Lower leg skin (tissue), 4 donors: ENCODE measurements at regions not wholly inside any gene's neighbourhood (a gene's known extent, or its start where the extent isn't known, plus 50 kb on each side); places are given as distances from the start of the nearest gene placed in this dataset.

ENCODE experiments used
- DNase-seq, 2 donors: peaks; one replicate each; pipeline ENCODE4 v3.0.0-alpha.2; 2019; ENCODE audit warnings: low spot score in 2 of 2
- H3K4me3 ChIP-seq: fragments of 200-600 bp; sonication (generic); 2 replicates; pipeline ENCODE4 v1.5.1; 2017; ENCODE audit warnings: mild to moderate bottlenecking, low read depth; ENCODE audit not compliant: poor library complexity, severe bottlenecking
- POLR2A ChIP-seq, 2 donors: fragments of 450-650 bp; IDR thresholded peaks; one replicate each; pipeline ENCODE4 v1.6.1; 2016 to 2017; ENCODE audit warnings: antibody characterized with exemption in 2 of 2, mild to moderate bottlenecking in 1 of 2, moderate library complexity in 1 of 2
- WGBS, 2 donors: methylation state at CpG; one replicate each; pipeline ENCODE4 v1.1.5; 2018; 5-methylcytosine and 5-hydroxymethylcytosine counted together
- intact Hi-C: fragments of 100-400 bp; cut with DNase I; formaldehyde crosslinking; loops from one replicate; pipeline ENCODE4 v1.15.0; 2023; ENCODE audit warnings: low total_unique reads
- TF ChIP-seq, protein P1 (sequence below), 3 donors: fragments of 450-650 bp; IDR thresholded peaks; one replicate each; pipeline ENCODE4 v1.5.1; 2016; ENCODE audit warnings: antibody characterized with exemption in 3 of 3, mild to moderate bottlenecking in 3 of 3, moderate library complexity in 2 of 3

- no peak for DNase-seq
- intact Hi-C loops: no loop called here
- TF ChIP-seq POLR2A (IDR thresholded peaks at IDR 0.05): no peak
- TF ChIP-seq, protein P1, sequence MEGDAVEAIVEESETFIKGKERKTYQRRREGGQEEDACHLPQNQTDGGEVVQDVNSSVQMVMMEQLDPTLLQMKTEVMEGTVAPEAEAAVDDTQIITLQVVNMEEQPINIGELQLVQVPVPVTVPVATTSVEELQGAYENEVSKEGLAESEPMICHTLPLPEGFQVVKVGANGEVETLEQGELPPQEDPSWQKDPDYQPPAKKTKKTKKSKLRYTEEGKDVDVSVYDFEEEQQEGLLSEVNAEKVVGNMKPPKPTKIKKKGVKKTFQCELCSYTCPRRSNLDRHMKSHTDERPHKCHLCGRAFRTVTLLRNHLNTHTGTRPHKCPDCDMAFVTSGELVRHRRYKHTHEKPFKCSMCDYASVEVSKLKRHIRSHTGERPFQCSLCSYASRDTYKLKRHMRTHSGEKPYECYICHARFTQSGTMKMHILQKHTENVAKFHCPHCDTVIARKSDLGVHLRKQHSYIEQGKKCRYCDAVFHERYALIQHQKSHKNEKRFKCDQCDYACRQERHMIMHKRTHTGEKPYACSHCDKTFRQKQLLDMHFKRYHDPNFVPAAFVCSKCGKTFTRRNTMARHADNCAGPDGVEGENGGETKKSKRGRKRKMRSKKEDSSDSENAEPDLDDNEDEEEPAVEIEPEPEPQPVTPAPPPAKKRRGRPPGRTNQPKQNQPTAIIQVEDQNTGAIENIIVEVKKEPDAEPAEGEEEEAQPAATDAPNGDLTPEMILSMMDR (IDR thresholded peaks at IDR 0.05): no peak
- no peak overlapping the region for H3K4me3 ChIP-seq
Measured at GRCh38 chr1:191085121-191085520, 607.5 kb upstream of the BRINP3 start.

GRCh38 chr1:191086910-191087309, 609.2 kb upstream of the BRINP3 start:
- DNase-seq: no peak
- 49 to 51% methylated on average over 2 of the region's 2 CpGs for WGBS, 2 donors
- TF ChIP-seq, protein P1 (IDR thresholded peaks at IDR 0.05): no peak
- no peak for TF ChIP-seq POLR2A (IDR thresholded peaks at IDR 0.05)
- intact Hi-C loops: no loop called here
- H3K4me3 ChIP-seq: no peak overlapping the region

DNA sequence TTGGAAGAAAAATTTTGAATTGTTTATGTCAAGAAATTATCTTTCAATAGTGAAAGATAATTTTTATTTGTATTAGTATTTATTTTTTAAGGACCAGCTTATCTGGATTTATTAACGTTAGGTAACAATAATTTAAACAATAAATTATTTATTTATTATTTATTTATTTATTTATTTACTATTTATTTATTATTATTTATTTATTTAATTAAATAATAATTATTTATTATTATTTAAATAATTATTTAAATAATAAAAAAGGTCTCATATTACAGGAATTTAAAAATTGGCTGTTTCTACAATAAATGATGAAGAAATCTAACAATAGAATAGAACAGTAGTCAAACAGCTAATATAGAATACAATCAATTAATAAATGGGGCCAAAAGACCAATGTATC, 618.7 kb upstream of the BRINP3 start:
- H3K4me3 ChIP-seq: no peak overlapping the region
- DNase-seq: no peak
- TF ChIP-seq POLR2A (IDR thresholded peaks at IDR 0.05): no peak
- TF ChIP-seq, protein P1 (IDR thresholded peaks at IDR 0.05): no peak
- WGBS, 2 donors: 84 to 93% methylated on average over 1 of the region's 1 CpG
- intact Hi-C loops: no loop called here

DNA sequence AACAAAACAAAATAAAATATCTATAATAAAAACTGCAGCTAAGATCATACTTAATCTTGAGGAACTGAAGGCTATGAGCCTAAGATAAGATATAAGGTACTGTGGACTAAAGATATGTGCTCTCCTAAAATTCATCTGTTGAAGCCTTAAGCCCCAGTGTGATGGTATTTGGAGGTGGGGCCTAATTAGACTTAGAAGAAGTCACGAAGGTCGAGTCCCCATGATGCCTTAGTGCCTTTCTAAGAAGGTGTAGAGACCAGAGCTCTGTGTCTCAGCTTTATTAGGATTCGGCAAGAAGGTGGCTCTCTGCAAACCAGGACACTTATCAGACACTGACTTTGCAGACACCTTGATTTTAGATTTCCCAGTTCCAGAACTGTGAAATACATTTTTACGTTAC, 622.0 kb upstream of the BRINP3 start:
- DNase-seq: no peak
- no peak for TF ChIP-seq POLR2A (IDR thresholded peaks at IDR 0.05)
- TF ChIP-seq, protein P1 (IDR thresholded peaks at IDR 0.05): no peak
- no peak overlapping the region for H3K4me3 ChIP-seq
- 81 to 91% methylated on average over 4 of the region's 4 CpGs for WGBS, 2 donors
- intact Hi-C loops: no loop called here

DNA sequence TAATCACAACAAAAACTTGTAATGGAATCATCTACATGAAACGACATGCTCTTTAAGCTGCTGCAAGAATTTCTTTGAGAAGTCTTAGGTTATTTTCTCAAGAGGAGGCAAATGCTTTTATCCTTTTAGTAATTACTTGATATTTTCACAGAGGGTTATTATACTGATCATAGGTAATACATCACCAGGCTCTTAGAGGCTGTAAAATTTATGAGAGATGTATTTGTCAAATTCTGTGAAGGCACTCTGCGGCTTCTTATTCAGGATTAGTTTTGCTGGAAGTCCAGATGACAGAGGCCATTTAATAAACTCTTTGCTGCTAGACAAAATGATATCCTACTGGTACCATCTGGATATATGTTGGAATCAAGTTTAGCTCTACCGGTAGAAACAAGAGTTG, 624.3 kb upstream of the BRINP3 start:
- WGBS, 2 donors: 72 to 76% methylated on average over 3 of the region's 3 CpGs
- intact Hi-C loops: no loop called here
- TF ChIP-seq, protein P1 (IDR thresholded peaks at IDR 0.05): no peak
- no peak for TF ChIP-seq POLR2A (IDR thresholded peaks at IDR 0.05)
- H3K4me3 ChIP-seq: no peak overlapping the region
- no peak for DNase-seq

DNA sequence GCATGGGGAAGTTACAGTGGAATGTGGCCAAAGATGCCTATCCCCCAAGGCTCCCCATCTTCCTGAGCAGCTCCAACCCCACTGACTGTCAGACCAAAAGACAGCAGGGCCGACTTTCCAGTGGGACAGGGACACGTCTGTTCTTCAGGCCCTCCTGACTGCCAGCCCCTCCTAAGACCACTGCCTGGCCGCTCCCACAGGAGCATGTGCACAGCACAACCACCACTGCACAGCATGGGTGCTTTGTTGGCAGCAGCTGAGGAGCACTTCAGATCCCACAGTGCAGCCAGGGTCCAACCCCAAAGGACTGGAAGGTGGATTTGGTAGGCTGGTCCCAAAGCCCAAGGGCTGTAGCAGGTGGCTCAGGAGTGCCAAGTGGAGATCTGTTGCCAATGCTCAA, 648.3 kb upstream of the BRINP3 start:
- no peak for TF ChIP-seq POLR2A (IDR thresholded peaks at IDR 0.05)
- TF ChIP-seq, protein P1 (IDR thresholded peaks at IDR 0.05): no peak
- intact Hi-C loops: no loop called here
- DNase-seq: no peak
- no peak overlapping the region for H3K4me3 ChIP-seq
- 87 to 100% methylated on average over 1 to 3 of the region's 3 CpGs for whole genome bisulfite sequencing, 2 donors
